ENCODE measurements at regions not wholly inside any gene's neighbourhood (a gene's known extent, or its start where the extent isn't known, plus 50 kb on each side); places are given as distances from the start of the nearest gene placed in this dataset.

- TF ChIP-seq ZBTB33 (IDR thresholded peaks at IDR 0.05) (no peak), FOXA1 (IDR thresholded peaks at IDR 0.05) (no peak)
These were observed 907.8 kb downstream of the GATA3 start (continued) for GRCh38 chr10:8962249-8962648.

- Histone ChIP-seq H3K4me3 (ENCODE audit: low read depth in 1 of 3, low read length in 3 of 3) (no peak overlapping the region), H3K9ac (ENCODE audit: low read depth in 1 of 2, low read length in 2 of 2) (no peak overlapping the region), H3K36me3 (ENCODE audit: control insufficient read depth in 4 of 4, insufficient read depth in 3 of 4, low read depth in 1 of 4, low read length in 3 of 4) (no peaks in the 10 kb centered on the region), H3K27me3 (ENCODE audit: control insufficient read depth in 4 of 4, insufficient read depth in 4 of 4, low read length in 3 of 4) (no peaks in the 10 kb centered on the region), H3K4me1 (ENCODE audit: control insufficient read depth in 4 of 4, insufficient read depth in 4 of 4, low read length in 3 of 4) (no peaks in the 10 kb centered on the region), H3K27ac (ENCODE audit: low read depth in 1 of 2, low read length in 2 of 2) (no peak overlapping the region), H3K9me3 (ENCODE audit: control insufficient read depth in 4 of 4, low read length in 3 of 4) (no peaks in the 10 kb centered on the region)
- no peak for TF ChIP-seq RXRA (IDR thresholded peaks at IDR 0.05)
- TF ChIP-seq FOXA1 (IDR thresholded peaks at IDR 0.05) = no peak
- 71% methylated on average over 2 of the region's 2 CpGs for WGBS
- no peak for DNase-seq (ENCODE audit: low spot score)
These were observed 912.6 kb downstream of the GATA3 start for GRCh38 chr10:8967061-8967460.

- Histone ChIP-seq H3K9me3 (ENCODE audit: control insufficient read depth in 4 of 4, low read length in 3 of 4) (no peaks in the 10 kb centered on the region), H3K9ac (ENCODE audit: low read depth in 1 of 2, low read length in 2 of 2) (no peak overlapping the region), H3K27me3 (ENCODE audit: control insufficient read depth in 4 of 4, insufficient read depth in 4 of 4, low read length in 3 of 4) (no peaks in the 10 kb centered on the region), H3K27ac (ENCODE audit: low read depth in 1 of 2, low read length in 2 of 2) (no peak overlapping the region), H3K36me3 (ENCODE audit: control insufficient read depth in 4 of 4, insufficient read depth in 3 of 4, low read depth in 1 of 4, low read length in 3 of 4) (no peaks in the 10 kb centered on the region), H3K4me1 (ENCODE audit: control insufficient read depth in 4 of 4, insufficient read depth in 4 of 4, low read length in 3 of 4) (no peaks in the 10 kb centered on the region), H3K4me3 (ENCODE audit: low read depth in 1 of 3, low read length in 3 of 3) (no peak overlapping the region)
- DNase-seq (ENCODE audit: low spot score) = no peak
- 51% methylated on average over 1 of the region's 1 CpG for WGBS
- TF ChIP-seq REST (IDR thresholded peaks at IDR 0.05) (no peak), GABPA (IDR thresholded peaks at IDR 0.05 in 1 of 2, conservative IDR thresholded peaks at IDR 0.05 in 1 of 2) (no peak), FOXA2 (IDR thresholded peaks at IDR 0.05) (no peak), TAF1 (conservative IDR thresholded peaks at IDR 0.05) (no peak), ATF3 (IDR thresholded peaks at IDR 0.05) (no peak), SP1 (IDR thresholded peaks at IDR 0.05) (no peak), CTCF (IDR thresholded peaks at IDR 0.05; ENCODE audit: low read depth, low read length, missing input control) (no peak), YY1 (IDR thresholded peaks at IDR 0.05) (no peak), RXRA (IDR thresholded peaks at IDR 0.05) (no peak), HNF4G (IDR thresholded peaks at IDR 0.05) (no peak), JUND (IDR thresholded peaks at IDR 0.05) (no peak), NR2F2 (IDR thresholded peaks at IDR 0.05) (no peak), EGR1 (IDR thresholded peaks at IDR 0.05; ENCODE audit: low read depth in 2 of 2) (no peak), HNF4A (conservative IDR thresholded peaks at IDR 0.05) (no peak), RAD21 (IDR thresholded peaks at IDR 0.05) (no peak), FOXA1 (IDR thresholded peaks at IDR 0.05) (no peak), MAX (IDR thresholded peaks at IDR 0.05) (no peak), ZBTB33 (IDR thresholded peaks at IDR 0.05) (no peak)
These were observed 915.4 kb downstream of the GATA3 start for GRCh38 chr10:8969853-8970252.
